ENCODE measurements at regions not wholly inside any gene's neighbourhood (a gene's known extent, or its start where the extent isn't known, plus 50 kb on each side); places are given as distances from the start of the nearest gene placed in this dataset.
"Not testable (repeated sequence)": the region's sequence is repeated elsewhere in the genome, so short reads cannot be mapped to it uniquely, and the experiment has no call there.

DNA sequence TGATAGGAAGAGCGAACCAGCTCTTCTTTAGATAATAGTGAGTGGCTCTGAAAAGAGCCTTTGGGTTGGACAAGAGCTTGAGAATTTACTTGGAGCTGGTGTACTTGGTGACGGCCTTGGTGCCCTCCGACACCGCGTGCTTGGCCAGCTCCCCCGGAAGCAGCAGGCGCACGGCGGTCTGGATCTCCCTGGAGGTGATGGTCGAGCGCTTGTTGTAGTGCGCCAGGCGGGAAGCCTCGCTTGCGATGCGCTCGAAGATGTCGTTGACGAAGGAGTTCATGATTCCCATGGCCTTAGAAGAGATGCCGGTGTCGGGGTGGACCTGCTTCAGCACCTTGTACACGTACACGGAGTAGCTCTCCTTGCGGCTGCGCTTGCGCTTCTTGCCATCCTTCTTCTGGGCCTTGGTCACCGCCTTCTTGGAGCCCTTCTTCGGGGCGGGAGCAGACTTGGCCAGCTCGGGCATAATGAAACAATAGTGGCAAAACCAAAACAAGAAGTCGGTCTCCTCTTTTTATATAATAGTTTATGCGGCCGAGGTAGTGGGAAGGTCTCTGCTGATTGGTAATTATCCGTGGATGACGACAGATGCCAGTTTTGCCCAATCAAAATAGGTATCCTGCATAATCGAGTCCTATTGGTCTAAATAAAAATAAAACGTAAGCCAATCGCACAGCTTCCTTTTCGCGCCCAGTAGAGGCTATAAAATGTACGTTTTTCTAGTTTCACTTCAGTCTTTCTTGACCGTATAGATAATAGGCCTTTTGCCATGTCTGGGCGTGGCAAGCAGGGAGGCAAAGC, 104.6 kb downstream of the OR2B2 start:
- TF ChIP-seq, protein P1, sequence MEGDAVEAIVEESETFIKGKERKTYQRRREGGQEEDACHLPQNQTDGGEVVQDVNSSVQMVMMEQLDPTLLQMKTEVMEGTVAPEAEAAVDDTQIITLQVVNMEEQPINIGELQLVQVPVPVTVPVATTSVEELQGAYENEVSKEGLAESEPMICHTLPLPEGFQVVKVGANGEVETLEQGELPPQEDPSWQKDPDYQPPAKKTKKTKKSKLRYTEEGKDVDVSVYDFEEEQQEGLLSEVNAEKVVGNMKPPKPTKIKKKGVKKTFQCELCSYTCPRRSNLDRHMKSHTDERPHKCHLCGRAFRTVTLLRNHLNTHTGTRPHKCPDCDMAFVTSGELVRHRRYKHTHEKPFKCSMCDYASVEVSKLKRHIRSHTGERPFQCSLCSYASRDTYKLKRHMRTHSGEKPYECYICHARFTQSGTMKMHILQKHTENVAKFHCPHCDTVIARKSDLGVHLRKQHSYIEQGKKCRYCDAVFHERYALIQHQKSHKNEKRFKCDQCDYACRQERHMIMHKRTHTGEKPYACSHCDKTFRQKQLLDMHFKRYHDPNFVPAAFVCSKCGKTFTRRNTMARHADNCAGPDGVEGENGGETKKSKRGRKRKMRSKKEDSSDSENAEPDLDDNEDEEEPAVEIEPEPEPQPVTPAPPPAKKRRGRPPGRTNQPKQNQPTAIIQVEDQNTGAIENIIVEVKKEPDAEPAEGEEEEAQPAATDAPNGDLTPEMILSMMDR (conservative IDR thresholded peaks at IDR 0.05; ENCODE audit: low read depth, low read length) = not testable (repeated sequence)
- not testable (repeated sequence) for TF ChIP-seq EZH2 (IDR thresholded peaks at IDR 0.05; ENCODE audit: low read length, unreplicated experiment); EZH2phosphoT487 (IDR thresholded peaks at IDR 0.05; ENCODE audit: borderline replicate concordance, low read length)

Data from PC-3 (cell line).